ENCODE measurements at regions not wholly inside any gene's neighbourhood (a gene's known extent, or its start where the extent isn't known, plus 50 kb on each side); places are given as distances from the start of the nearest gene placed in this dataset.

GRCh38 chr13:60324131-60324530 lies 72.9 kb upstream of the TDRD3 start:
- no peaks in the 10 kb centered on the region for H3K9me3 ChIP-seq (ENCODE audit: control insufficient read depth in 2 of 2, insufficient read depth in 1 of 2, low read length in 1 of 2)
- 86% methylated on average over 2 of the region's 2 CpGs for WGBS
- no peak for DNase-seq (ENCODE audit: low read depth in 6 of 9, low spot score in 9 of 9)
- no peaks in the 10 kb centered on the region for H3K27me3 ChIP-seq (ENCODE audit: control insufficient read depth in 2 of 2, insufficient read depth in 1 of 2, low read length in 1 of 2)
- no peak overlapping the region for H3K27ac ChIP-seq (ENCODE audit: low read depth in 1 of 2, low read length in 1 of 2)
- no peaks in the 10 kb centered on the region for H3K36me3 ChIP-seq (ENCODE audit: control insufficient read depth in 2 of 2, insufficient read depth in 2 of 2, low read length in 1 of 2)
- H3K4me1 ChIP-seq (ENCODE audit: control insufficient read depth in 2 of 2, insufficient read depth in 2 of 2, low read length in 2 of 2) = no peaks in the 10 kb centered on the region
- H3K4me3 ChIP-seq (ENCODE audit: low read length in 2 of 2) = no peak overlapping the region

- H3K36me3 ChIP-seq (ENCODE audit: control insufficient read depth in 2 of 2, insufficient read depth in 2 of 2, low read length in 1 of 2) = no peaks in the 10 kb centered on the region
- DNase-seq (ENCODE audit: low read depth in 6 of 9, low spot score in 9 of 9) = no peak
- no peaks in the 10 kb centered on the region for H3K4me1 ChIP-seq (ENCODE audit: control insufficient read depth in 2 of 2, insufficient read depth in 2 of 2, low read length in 2 of 2)
- H3K9me3 ChIP-seq (ENCODE audit: control insufficient read depth in 2 of 2, insufficient read depth in 1 of 2, low read length in 1 of 2) = no peaks in the 10 kb centered on the region
- H3K27me3 ChIP-seq (ENCODE audit: control insufficient read depth in 2 of 2, insufficient read depth in 1 of 2, low read length in 1 of 2) = no peaks in the 10 kb centered on the region
- no peak overlapping the region for H3K4me3 ChIP-seq (ENCODE audit: low read length in 2 of 2)
- H3K27ac ChIP-seq (ENCODE audit: low read depth in 1 of 2, low read length in 1 of 2) = no peak overlapping the region
- 96% methylated on average over 3 of the region's 3 CpGs for WGBS
Measured at GRCh38 chr13:60326273-60326672, 70.7 kb upstream of the TDRD3 start.

- 65% methylated on average over 4 of the region's 4 CpGs for WGBS
- H3K9me3 ChIP-seq (ENCODE audit: control insufficient read depth in 2 of 2, insufficient read depth in 1 of 2, low read length in 1 of 2) = no peaks in the 10 kb centered on the region
- no peaks in the 10 kb centered on the region for H3K36me3 ChIP-seq (ENCODE audit: control insufficient read depth in 2 of 2, insufficient read depth in 2 of 2, low read length in 1 of 2)
- H3K4me1 ChIP-seq (ENCODE audit: control insufficient read depth in 2 of 2, insufficient read depth in 2 of 2, low read length in 2 of 2) = no peaks in the 10 kb centered on the region
- no peaks in the 10 kb centered on the region for H3K27me3 ChIP-seq (ENCODE audit: control insufficient read depth in 2 of 2, insufficient read depth in 1 of 2, low read length in 1 of 2)
- H3K27ac ChIP-seq (ENCODE audit: low read depth in 1 of 2, low read length in 1 of 2) = no peak overlapping the region
- no peak for DNase-seq (ENCODE audit: low read depth in 6 of 9, low spot score in 9 of 9)
- H3K4me3 ChIP-seq (ENCODE audit: low read length in 2 of 2) = no peak overlapping the region
Measured at GRCh38 chr13:60327511-60327910, 69.5 kb upstream of the TDRD3 start.

GRCh38 chr13:60328073-60328472 lies 68.9 kb upstream of the TDRD3 start:
- no peaks in the 10 kb centered on the region for H3K36me3 ChIP-seq (ENCODE audit: control insufficient read depth in 2 of 2, insufficient read depth in 2 of 2, low read length in 1 of 2)
- WGBS = 95% methylated on average over 2 of the region's 2 CpGs
- DNase-seq (ENCODE audit: low read depth in 6 of 9, low spot score in 9 of 9) = no peak
- H3K9me3 ChIP-seq (ENCODE audit: control insufficient read depth in 2 of 2, insufficient read depth in 1 of 2, low read length in 1 of 2) = no peaks in the 10 kb centered on the region
- no peaks in the 10 kb centered on the region for H3K27me3 ChIP-seq (ENCODE audit: control insufficient read depth in 2 of 2, insufficient read depth in 1 of 2, low read length in 1 of 2)
- H3K4me1 ChIP-seq (ENCODE audit: control insufficient read depth in 2 of 2, insufficient read depth in 2 of 2, low read length in 2 of 2) = no peaks in the 10 kb centered on the region
- H3K27ac ChIP-seq (ENCODE audit: low read depth in 1 of 2, low read length in 1 of 2) = no peak overlapping the region
- H3K4me3 ChIP-seq (ENCODE audit: low read length in 2 of 2) = no peak overlapping the region

DNA sequence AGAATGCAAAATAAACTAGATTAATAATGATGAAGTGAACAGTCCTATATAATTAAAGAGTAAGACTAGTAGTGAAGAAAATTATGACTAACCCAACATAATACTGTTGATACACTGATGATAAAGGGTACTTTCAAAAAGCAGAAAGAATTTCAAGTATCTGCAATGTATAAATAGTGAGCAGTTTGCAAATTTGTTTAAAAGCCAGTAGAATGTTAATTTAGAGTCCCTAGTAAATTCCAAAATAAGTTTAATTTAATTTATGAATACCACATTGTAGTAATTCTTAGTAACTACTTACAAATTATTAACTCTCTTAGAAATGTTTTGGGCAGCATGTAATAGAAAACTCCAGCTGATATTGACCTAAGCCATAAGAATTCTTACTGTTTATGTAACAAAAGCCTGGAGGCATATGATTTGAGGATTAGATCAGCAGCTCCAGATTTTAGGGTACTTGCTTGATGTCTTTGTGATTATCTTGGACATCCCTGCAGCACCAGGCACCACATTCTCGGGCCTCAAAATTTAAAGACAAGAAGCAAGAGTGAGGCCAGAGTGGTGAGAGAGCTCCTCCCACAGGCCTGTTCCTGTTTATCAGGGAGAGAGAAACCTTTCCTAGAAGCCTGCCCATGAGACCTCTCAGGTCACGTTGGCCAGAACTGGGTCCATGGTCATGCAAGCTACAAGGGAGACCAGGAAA lies 67.6 kb upstream of the TDRD3 start:
- no peak overlapping the region for H3K4me3 ChIP-seq (ENCODE audit: low read length in 2 of 2)
- no peaks in the 10 kb centered on the region for H3K4me1 ChIP-seq (ENCODE audit: control insufficient read depth in 2 of 2, insufficient read depth in 2 of 2, low read length in 2 of 2)
- H3K27me3 ChIP-seq (ENCODE audit: control insufficient read depth in 2 of 2, insufficient read depth in 1 of 2, low read length in 1 of 2) = no peaks in the 10 kb centered on the region
- peak in 1 of 9 donors; percentile 31 for DNase-seq (ENCODE audit: low read depth in 6 of 9, low spot score in 9 of 9)
- H3K36me3 ChIP-seq (ENCODE audit: control insufficient read depth in 2 of 2, insufficient read depth in 2 of 2, low read length in 1 of 2) = no peaks in the 10 kb centered on the region
- no peaks in the 10 kb centered on the region for H3K9me3 ChIP-seq (ENCODE audit: control insufficient read depth in 2 of 2, insufficient read depth in 1 of 2, low read length in 1 of 2)
- H3K27ac ChIP-seq (ENCODE audit: low read depth in 1 of 2, low read length in 1 of 2) = no peak overlapping the region
- WGBS = 51% methylated on average over 2 of the region's 2 CpGs

DNA sequence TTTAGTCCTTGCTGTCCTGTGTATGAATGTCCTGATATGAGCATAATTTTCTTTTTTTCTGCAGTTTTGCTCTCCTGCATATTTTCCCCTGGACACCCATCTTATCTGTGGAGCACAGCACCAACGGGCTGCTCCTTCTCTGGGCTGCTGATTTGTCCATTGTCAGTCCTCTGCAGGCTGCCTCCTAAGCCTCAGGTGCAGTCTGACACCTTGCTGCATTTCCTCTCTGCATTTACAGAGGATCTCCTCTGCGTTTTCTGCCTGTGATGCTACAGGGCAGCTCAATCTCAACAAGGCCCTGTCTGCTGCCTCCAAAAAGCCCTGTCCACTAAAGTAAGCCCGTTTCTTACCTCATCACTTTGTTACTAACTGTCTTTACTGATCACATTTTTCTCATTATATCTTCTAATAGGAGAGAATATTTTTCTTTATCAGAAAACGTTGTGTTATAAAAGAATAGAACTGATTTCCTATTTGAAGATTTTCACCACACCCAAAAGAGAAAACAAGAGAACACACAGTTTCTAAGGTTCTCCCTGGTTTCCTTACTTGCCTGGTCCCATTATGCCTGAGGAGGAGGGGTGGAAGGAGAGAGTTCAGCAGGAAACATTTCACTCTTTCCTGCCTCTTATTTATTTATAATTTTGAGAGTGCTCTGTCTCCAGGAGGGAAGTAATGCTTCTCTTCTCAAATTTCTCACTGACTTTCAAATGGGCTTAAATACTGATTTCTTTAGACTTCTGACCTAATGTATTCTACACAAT lies 65.6 kb upstream of the TDRD3 start:
- H3K27me3 ChIP-seq (ENCODE audit: control insufficient read depth in 2 of 2, insufficient read depth in 1 of 2, low read length in 1 of 2) = no peaks in the 10 kb centered on the region
- 79% methylated on average over 4 of the region's 4 CpGs for whole genome bisulfite sequencing
- no peaks in the 10 kb centered on the region for H3K9me3 ChIP-seq (ENCODE audit: control insufficient read depth in 2 of 2, insufficient read depth in 1 of 2, low read length in 1 of 2)
- no peaks in the 10 kb centered on the region for H3K4me1 ChIP-seq (ENCODE audit: control insufficient read depth in 2 of 2, insufficient read depth in 2 of 2, low read length in 2 of 2)
- H3K36me3 ChIP-seq (ENCODE audit: control insufficient read depth in 2 of 2, insufficient read depth in 2 of 2, low read length in 1 of 2) = no peaks in the 10 kb centered on the region
- no peak overlapping the region for H3K4me3 ChIP-seq (ENCODE audit: low read length in 2 of 2)
- no peak for DNase-seq (ENCODE audit: low read depth in 6 of 9, low spot score in 9 of 9)
- no peak overlapping the region for H3K27ac ChIP-seq (ENCODE audit: low read depth in 1 of 2, low read length in 1 of 2)

DNA sequence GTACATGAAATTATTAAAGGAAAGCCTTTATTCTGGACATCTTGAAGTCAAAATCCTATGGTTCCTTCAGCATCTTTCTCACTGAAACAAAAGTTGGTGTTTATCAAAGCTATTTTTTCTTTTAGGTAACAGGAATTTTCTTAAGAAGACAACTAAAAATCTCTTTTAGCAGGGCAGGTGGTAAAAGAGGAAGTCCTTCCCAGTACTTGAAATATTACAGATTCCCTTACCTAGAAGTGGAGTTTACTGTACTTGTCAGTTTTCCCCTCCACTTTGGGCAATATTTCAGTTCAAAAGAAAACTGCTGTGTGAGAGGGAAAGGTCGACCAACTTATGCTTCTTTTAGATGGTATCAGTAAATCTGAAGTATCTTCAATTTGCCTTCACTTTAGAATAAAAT lies 64.3 kb upstream of the TDRD3 start:
- Histone ChIP-seq H3K27me3 (ENCODE audit: control insufficient read depth in 2 of 2, insufficient read depth in 1 of 2, low read length in 1 of 2) (no peaks in the 10 kb centered on the region), H3K27ac (ENCODE audit: low read depth in 1 of 2, low read length in 1 of 2) (no peak overlapping the region), H3K36me3 (ENCODE audit: control insufficient read depth in 2 of 2, insufficient read depth in 2 of 2, low read length in 1 of 2) (no peaks in the 10 kb centered on the region), H3K4me3 (ENCODE audit: low read length in 2 of 2) (no peak overlapping the region), H3K9me3 (ENCODE audit: control insufficient read depth in 2 of 2, insufficient read depth in 1 of 2, low read length in 1 of 2) (no peaks in the 10 kb centered on the region), H3K4me1 (ENCODE audit: control insufficient read depth in 2 of 2, insufficient read depth in 2 of 2, low read length in 2 of 2) (no peaks in the 10 kb centered on the region)
- 67% methylated on average over 1 of the region's 1 CpG for WGBS
- no peak for DNase-seq (ENCODE audit: low read depth in 6 of 9, low spot score in 9 of 9)

GRCh38 chr13:60334310-60334709 lies 62.7 kb upstream of the TDRD3 start:
- Histone ChIP-seq H3K27ac (ENCODE audit: low read depth in 1 of 2, low read length in 1 of 2) (no peak overlapping the region), H3K27me3 (ENCODE audit: control insufficient read depth in 2 of 2, insufficient read depth in 1 of 2, low read length in 1 of 2) (no peaks in the 10 kb centered on the region), H3K4me1 (ENCODE audit: control insufficient read depth in 2 of 2, insufficient read depth in 2 of 2, low read length in 2 of 2) (no peaks in the 10 kb centered on the region), H3K4me3 (ENCODE audit: low read length in 2 of 2) (no peak overlapping the region), H3K9me3 (ENCODE audit: control insufficient read depth in 2 of 2, insufficient read depth in 1 of 2, low read length in 1 of 2) (no peaks in the 10 kb centered on the region), H3K36me3 (ENCODE audit: control insufficient read depth in 2 of 2, insufficient read depth in 2 of 2, low read length in 1 of 2) (no peaks in the 10 kb centered on the region)
- DNase-seq (ENCODE audit: low read depth in 6 of 9, low spot score in 9 of 9) = no peak
- WGBS = 47% methylated on average over 1 of the region's 1 CpG

DNA sequence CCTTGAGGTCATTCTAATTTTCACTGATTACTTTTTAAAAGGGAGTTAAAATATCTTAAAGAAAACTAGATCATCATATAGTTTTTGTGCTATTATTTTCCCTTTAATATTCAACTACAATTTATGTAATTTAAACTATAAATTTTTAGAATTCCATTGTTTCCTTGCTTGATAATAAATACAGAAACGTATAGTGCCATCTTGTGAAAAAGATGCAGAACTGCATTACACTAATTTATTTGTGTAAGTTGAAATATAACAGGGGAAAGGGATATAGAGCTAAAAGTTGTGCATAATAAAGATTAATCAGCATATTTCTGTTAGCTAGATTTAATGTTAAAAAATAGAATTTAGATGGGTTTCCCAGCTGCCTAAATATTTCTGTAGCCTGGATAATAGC lies 61.5 kb upstream of the TDRD3 start:
- no peaks in the 10 kb centered on the region for H3K36me3 ChIP-seq (ENCODE audit: control insufficient read depth in 2 of 2, insufficient read depth in 2 of 2, low read length in 1 of 2)
- peak in 1 of 9 donors; percentile 5 for DNase-seq (ENCODE audit: low read depth in 6 of 9, low spot score in 9 of 9)
- H3K27me3 ChIP-seq (ENCODE audit: control insufficient read depth in 2 of 2, insufficient read depth in 1 of 2, low read length in 1 of 2) = no peaks in the 10 kb centered on the region
- no peaks in the 10 kb centered on the region for H3K9me3 ChIP-seq (ENCODE audit: control insufficient read depth in 2 of 2, insufficient read depth in 1 of 2, low read length in 1 of 2)
- no peaks in the 10 kb centered on the region for H3K4me1 ChIP-seq (ENCODE audit: control insufficient read depth in 2 of 2, insufficient read depth in 2 of 2, low read length in 2 of 2)
- WGBS = 2% methylated on average over 1 of the region's 1 CpG
- no peak overlapping the region for H3K4me3 ChIP-seq (ENCODE audit: low read length in 2 of 2)
- no peak overlapping the region for H3K27ac ChIP-seq (ENCODE audit: low read depth in 1 of 2, low read length in 1 of 2)

All from thymus (tissue), 11 donors.